ENCODE measurements at regions not wholly inside any gene's neighbourhood (a gene's known extent, or its start where the extent isn't known, plus 50 kb on each side); places are given as distances from the start of the nearest gene placed in this dataset.
"Not testable (repeated sequence)": the region's sequence is repeated elsewhere in the genome, so short reads cannot be mapped to it uniquely, and the experiment has no call there.

DNA sequence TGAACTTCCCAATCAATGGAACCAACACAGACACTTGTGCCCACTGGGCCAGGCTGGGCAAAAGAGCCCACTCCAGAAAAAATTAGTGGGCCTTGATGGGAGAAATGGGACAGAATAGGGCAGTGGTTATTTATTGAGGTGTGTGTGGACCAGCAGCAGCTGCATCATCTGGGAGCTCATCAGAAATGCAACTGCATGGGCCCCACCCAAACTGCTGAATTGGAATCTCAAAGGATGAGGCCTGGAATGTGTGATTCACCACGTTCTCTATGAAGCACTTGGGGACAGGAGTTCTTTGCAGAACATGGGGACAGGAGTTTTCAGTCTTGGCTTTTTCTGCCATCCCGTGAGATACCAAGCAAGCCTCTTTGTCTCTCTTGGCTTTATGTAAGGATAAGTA, 255.6 kb upstream of the PLET1 start:
- no peak for DNase-seq

DNA sequence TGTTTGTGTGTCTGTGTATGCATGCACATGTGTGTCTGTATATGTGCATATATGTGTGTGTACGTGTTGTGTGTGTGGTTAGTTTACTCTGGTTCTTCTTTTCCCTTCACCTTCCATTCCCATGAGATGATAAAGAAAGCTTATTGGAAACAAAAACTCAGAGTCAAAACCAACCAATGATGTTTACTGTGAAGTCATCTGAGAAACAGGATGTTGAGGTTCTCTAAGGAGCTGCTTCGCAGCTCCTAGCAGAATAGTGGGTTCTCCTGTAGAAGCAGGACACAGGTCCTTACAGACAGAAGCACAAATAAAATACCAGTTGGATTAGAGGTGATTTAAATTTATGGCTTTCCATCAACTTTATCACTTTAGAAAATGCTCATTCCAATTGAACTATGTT, 256.1 kb upstream of the PLET1 start:
- DNase-seq = no peak

DNA sequence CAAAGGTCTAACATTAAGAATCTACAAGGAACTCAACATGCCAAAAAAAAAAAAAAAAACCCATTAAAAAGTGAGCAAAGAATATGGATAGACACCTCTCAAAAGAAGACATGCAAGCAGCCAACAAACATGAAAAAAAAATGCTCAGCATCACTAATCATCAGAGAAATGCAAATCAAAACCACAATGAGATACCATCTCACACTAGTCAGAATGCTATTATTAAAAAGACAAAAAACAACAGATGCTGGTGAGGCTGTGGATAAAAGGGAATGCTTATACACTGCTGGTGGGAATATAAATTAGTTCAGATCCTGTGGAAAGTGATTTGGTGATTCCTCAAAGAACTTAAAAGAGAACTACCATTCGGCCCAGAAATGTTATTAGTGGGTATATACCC, 257.7 kb upstream of the PLET1 start:
- DNase-seq = no peak

GRCh38 chr11:112519751-112520150, 259.1 kb upstream of the PLET1 start:
- DNase-seq = no peak

DNA sequence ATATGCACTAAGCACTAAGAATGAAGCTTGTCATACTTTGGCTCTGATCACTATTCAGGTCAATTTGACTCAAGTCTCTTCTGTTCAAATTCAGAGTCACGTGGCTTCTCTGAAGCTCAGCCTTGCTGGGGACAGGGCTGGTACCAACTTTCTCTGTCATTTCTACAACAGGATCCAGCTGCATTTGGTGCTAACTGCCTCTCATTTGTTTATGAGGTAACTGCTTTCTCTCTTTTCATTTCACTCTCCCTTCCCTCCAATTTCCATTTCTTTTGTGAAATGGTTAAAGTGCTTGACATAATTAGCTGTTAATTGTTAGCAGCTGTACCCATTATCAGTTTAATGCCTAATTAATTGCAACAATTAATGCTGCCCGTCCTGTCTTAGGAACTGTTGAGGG, 259.7 kb upstream of the PLET1 start:
- no peak for DNase-seq

GRCh38 chr11:112522536-112522935, 261.9 kb upstream of the PLET1 start:
- no peak for DNase-seq

DNA sequence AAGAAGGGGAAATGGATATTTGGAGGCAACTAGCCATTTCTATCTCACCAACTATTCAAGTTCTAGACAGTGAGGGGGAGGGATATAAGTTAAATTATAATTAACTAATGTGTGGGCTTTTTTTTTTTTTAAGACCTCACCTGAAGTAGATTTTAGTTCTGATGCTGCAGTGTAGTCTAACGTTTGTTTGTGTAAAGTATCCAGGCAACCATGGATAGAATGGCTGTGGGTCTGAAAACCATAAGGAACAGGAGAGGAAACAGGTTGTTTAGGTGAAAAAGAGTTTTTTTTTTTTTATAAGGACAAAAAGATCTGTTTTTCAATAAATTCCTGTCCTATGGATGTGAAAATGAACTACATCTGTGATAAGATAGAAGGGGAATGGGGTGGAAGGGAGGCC, 262.4 kb upstream of the PLET1 start:
- no peak for DNase-seq

- no peak for DNase-seq
Observed at GRCh38 chr11:112523477-112523876, 262.8 kb upstream of the PLET1 start.

DNA sequence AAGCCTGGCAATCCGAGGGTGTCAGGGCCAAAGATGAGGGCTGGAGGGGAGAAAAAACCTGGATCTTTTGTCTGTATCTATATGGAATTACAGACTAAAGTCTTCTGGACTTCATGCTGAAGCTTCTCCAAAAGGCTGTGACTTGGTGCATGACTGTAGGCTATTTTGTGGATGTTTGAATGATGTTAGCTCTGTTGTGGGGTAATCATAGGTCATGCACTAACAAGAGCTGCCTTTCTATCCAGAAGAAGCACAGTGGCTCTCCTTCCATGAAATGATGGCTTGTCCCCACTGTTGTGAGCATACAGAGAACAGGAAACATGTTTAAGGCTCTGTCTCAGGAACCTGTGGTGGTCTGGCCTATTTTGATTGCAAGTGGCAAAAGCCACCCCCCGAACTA, 263.3 kb upstream of the PLET1 start:
- no peak for DNase-seq

DNA sequence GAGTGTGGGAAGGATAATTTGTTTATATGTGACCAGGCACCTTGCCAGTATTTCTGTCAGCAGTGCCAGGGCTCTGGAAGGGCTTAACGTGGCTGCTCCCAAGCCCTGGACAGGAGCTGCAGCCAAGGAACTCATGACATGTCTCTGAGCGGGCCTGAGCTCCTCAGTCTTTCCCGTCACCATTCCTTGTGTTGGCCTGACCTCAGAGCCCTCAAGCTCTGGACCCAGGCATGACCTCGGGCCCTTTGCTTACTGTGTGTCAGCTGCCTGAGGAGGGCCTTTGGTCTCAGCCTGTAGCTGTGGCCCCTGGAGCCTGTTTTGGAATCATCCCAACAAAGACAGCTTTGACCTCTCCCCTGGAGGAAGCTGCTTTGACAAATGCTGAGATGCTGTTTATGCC, 264.1 kb upstream of the PLET1 start:
- no peak for DNase-seq

DNA sequence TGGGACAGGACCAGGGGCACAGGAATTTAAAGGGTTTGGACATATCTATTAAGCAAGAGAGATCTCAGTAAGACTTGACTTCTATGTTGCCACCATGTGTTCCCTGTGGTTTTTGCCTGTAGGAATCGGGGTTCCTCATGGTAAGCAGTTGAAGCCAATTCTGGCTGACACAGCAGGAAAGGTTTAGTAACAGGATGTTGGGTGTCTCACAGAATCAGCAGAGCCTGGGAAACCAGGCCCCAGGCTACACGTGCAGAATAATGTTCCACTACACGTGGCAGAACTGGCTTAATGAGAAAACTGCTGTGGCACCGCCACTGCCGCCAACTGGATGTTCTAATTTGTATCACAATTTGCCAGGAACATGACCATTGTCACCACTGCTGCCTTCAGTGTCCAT, 264.6 kb upstream of the PLET1 start:
- peak; percentile 63 for DNase-seq

- peak; percentile 11 for DNase-seq
Observed at GRCh38 chr11:112525844-112526590, 265.4 kb upstream of the PLET1 start.

GRCh38 chr11:112526699-112527416, 266.2 kb upstream of the PLET1 start:
- DNase-seq = peak; percentile 49

DNA sequence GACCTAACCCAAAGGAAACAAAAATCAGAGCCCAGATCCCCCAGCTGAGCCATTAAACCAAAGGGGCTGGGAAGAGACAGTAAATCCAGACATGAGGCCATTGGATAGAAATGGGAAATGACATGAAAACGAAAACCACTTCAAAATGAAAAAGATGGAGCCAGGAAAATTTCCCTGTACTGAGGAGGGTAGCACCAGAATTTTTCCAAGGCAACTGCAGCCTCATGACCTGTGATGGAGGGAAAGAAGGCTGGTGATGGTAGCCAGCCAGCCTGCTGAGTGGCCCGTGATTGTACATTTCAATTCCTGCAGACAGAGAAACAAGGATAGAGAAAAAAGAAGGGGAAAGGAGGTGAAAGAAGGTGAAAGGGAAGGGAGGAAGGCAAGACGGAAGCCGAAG, 268.4 kb upstream of the PLET1 start:
- DNase-seq = no peak

GRCh38 chr11:112532506-112532905, 271.8 kb upstream of the PLET1 start:
- DNase-seq = no peak

DNA sequence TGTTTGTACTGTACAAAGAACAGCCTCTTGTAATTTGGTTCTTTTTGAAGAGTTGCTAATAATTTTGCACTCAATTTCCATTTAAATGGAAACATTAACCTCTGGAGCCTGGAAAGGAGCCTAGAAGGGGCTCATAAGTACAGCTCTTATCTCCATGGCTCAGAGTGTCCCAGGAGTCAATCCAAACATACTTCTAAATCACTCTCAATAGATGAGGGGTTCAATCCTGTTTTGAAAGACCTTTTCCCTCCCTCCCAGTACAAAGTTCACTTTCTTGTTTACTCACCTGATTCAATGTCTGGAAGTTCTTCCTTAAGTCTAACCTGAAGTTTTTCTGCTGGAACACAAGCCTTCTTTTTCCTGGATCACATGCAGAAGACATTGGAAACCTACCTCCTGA, 273.0 kb upstream of the PLET1 start:
- no peak for DNase-seq

DNA sequence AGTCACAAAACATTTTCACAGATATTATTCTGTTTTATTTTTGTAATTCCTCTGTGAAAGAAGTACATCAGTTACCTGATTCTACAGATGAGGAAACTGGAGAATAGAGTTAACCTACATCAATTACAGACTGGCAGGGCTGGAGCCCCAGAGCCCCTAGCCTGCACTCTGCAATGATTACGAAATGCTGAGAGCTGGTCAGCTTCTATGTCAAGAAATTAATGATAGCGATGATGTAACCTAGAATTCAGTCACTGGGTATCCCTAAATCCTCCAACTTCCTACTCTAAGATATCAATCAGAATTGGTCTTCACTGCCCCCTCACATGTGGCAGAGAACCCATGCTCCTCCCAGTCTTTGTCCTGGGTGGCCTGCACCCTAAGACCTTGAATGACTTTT, 273.5 kb upstream of the PLET1 start:
- DNase-seq = no peak

DNA sequence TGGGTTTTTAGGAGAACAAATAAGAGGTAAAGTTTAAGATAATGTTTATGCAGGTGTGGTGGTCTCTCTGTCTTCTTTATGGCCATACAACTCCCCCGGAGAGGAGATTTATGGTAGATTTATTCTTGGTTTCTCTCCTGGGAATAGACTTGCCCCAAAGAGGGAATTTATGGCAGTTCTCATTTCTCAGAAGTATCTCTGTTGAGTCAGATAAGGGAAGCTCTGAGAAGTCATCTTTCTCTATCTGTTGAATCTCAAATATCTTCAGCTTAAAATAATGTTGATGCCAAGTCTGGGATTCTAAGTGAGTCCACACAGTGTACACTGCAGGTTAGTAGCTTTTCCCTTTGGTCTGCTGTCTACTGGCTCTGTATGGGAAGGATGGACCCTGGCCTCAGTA, 276.4 kb upstream of the PLET1 start:
- no peak for DNase-seq

GRCh38 chr11:112537846-112538330, 277.2 kb upstream of the PLET1 start:
- DNase-seq = no peak

DNA sequence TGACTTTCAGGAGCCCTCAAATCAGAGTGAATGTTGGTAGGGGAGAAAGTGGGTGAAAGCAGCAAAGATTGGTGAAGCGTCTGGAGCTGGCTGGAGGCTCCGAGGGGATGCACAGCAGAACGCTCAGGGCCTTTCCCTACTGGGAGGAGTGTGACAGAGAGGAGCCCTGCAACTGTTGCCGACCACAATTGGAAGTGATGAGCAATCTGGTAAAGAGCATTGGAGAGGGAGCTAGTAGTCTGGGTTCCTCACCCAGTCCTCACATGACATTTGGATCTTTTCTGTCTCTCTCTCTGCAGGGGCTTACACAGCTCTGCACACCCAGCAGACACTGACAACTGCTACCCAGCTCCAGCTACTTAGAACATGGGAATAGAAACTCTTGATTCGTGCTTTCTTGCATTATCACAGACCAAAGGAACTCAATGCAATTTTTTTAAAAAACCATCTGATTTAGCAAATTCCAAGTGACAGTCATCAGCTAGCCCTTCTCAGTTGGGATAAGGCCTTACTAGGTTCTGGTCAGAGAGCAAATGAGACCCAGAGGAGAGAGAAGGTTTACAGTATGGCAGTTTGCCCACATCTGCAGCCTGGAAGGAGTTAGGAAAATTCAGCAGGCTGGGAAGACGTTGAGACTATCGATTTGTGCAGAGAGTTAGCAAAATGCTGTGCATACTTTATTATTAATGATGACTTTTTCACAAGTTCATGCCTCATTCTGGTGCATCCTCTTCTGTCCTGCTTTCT, 278.0 kb upstream of the PLET1 start:
- DNase-seq = no peak

GRCh38 chr11:112539281-112539555, 278.6 kb upstream of the PLET1 start:
- DNase-seq = not testable (repeated sequence)

GRCh38 chr11:112539741-112540140, 279.1 kb upstream of the PLET1 start:
- DNase-seq = no peak

DNA sequence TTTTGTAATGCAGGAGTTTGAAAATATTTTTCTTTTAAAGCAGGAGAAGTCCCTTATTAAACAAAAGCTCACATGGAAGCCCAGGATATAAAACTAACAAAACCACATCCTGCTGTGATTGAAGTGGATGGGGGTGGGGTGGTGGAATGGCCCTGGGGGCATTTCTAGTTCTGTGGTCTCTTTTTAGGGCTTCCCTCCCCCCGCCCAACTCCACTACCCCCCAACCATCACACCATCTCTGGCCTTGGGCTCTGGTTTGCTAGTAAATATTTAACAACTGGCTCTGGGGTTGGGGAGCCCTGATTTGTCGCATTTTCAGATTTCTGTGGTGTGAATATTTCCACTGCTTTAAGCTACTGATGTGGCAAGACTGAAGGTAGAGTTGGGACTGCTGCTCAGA, 279.6 kb upstream of the PLET1 start:
- no peak for DNase-seq
